HCEC 1CT (cell line): ENCODE measurements at regions not wholly inside any gene's neighbourhood (a gene's known extent, or its start where the extent isn't known, plus 50 kb on each side); places are given as distances from the start of the nearest gene placed in this dataset.
A peak's percentile ranks its signal among the peaks of the same experiment; 100 is the strongest.
"Not testable (repeated sequence)": the region's sequence is repeated elsewhere in the genome, so short reads cannot be mapped to it uniquely, and the experiment has no call there.

Experiments
- DNase-seq: peaks from one replicate; pipeline ENCODE4 v3.0.0-alpha.2; 2017

DNA sequence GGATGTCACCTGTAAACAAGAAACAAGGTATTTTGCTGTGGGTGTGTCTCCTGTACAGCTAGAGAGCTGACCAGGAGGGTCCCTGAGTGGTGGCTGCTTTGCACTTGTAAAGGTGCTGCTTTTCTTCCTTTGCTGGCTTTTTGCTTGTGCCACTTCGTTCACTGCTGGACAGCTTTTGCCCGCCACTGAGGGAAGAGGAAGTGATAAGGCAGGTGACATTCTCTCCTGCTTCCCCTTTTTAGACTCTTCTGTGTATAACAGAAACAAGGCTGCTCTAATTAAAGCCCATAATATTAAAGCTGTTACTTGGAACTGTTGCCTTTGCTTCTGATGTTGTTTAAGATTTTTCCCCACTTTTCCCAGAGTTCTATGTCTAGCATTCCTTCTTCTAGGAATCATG lies 218.6 kb upstream of the TSPY4 start:
- DNase-seq, result no peak

DNA sequence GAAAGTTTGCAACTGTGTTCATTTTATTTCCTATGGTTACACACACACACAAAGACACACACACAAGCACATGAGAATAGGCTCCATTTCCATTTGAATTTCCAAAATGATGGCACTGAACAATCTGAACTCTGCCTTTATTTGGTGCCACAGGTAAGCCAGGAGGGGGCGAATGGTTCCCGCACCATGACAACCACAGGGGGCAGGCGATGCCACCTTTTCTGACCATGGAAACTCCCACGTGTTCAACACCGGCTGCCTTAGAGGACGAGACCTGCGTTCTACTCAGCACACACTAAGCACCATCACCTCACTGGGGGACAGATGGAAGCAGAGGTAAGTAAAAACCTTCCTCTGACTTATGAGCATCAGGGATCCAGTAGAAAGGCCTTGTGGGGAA lies 212.6 kb upstream of the TSPY4 start:
- DNase-seq, result no peak

DNA sequence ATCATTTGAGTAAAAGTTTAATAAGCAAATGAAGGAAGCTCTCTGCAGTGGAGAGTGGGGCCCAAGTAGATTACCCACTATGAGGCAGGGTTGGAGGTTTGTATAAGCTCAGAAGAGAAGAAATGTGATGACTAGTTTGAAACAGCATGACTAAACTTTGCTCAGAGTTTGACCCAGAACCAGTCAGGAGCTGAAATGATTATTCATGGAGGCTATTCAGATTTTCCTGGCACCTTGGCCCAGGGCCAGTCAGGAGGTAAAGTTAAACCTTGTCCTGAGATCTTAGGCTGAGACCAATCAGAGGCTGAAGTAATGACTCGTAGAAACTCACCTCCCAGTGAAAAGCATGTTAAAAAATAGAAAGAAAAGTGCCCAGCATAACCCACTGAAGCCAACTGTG lies 210.7 kb upstream of the TSPY4 start:
- DNase-seq, result peak; percentile 72

DNA sequence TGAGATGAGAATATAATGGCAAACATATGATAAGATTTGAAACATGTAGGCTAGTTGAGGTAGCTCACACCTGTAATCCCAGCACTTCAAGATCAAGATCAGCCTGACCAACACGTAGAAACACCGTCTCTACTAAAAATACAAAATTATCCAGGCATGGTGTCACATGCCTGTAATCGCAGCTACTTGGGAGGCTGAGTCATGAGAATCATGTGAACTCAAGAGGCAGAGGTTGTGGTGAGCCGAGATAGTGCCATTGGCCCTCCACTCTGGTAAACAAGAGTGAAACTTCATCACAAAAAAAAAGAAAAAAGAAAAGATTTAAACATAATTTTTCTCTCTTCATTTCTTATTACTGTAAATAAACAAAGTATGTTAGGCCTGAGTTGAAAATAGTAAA lies 193.9 kb upstream of the TSPY4 start:
- DNase-seq, result peak; percentile 28

GRCh38 chrY:9154552-9154951 lies 182.7 kb upstream of the TSPY4 start:
- peak; percentile 22 for DNase-seq

GRCh38 chrY:9155721-9156120 lies 181.5 kb upstream of the TSPY4 start:
- no peak for DNase-seq

DNA sequence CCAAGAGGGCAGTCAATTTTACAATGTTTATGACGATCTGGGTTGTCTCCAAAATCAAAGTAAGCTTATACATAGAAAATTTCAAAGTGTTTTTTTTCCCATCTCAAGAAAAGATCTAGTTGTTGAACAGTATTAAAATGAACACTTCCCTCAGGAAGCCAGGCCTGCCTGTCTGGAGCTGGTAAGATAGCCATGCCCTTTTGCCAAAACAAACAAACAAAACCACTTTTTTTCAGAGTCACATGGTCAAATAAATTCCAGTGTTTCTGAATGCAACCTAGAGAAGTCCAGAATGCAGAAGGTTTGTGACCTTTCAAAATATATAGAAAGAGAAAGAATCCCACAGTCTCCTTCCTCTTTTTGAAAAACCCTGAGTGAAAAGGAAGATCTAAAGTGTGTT lies 178.6 kb upstream of the TSPY4 start:
- peak; percentile 31 for DNase-seq

GRCh38 chrY:9160331-9160730 lies 176.9 kb upstream of the TSPY4 start:
- peak; percentile 31 for DNase-seq

DNA sequence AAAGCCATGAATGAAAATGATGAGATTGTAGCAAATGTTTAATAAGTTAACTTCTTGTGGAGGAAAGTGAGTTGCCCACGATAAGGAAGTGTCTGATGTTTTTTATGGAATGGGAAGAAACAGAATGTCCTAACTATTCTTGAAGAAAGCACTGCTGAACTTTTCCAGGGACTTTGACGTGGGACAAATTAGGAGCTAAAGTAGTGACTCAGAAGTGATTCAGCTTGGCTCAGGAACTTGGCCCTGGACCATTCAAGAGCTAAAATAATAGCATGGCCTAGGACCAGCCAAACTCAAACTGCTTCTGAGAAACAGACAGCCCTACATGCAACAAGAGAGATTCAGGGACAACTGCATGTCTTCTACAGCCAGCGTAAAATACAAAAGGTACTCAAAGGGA lies 176.3 kb upstream of the TSPY4 start:
- peak; percentile 71 for DNase-seq

- peak; percentile 28 for DNase-seq
Measured at GRCh38 chrY:9161990-9162389, 175.3 kb upstream of the TSPY4 start.

- DNase-seq, result peak; percentile 32
Measured at GRCh38 chrY:9162424-9162823, 174.8 kb upstream of the TSPY4 start.

GRCh38 chrY:9177641-9178040 lies 159.6 kb upstream of the TSPY4 start:
- DNase-seq, result not testable (repeated sequence)

GRCh38 chrY:9184827-9185226 lies 152.4 kb upstream of the TSPY4 start:
- DNase-seq, result not testable (repeated sequence)

DNA sequence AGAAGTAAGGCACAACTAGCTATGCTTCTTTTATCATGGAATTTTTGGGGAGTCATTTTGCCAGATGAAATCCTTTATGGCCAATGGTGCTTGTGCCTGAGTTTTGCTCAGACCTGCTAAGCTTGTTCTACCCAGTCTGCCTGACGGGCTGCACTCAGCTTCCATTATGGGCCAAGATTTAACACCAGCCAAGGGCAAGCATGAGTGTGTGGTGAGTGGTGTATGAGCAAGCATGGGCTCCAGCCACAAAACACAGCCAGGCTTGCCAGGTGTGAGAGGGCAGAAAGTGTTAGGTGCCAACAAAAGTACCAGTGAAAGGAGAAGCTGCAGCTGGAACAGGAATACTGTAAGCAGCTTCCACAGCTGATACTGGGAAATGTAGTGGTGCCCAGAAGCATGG lies 130.2 kb upstream of the TSPY4 start:
- DNase-seq, result not testable (repeated sequence)

DNA sequence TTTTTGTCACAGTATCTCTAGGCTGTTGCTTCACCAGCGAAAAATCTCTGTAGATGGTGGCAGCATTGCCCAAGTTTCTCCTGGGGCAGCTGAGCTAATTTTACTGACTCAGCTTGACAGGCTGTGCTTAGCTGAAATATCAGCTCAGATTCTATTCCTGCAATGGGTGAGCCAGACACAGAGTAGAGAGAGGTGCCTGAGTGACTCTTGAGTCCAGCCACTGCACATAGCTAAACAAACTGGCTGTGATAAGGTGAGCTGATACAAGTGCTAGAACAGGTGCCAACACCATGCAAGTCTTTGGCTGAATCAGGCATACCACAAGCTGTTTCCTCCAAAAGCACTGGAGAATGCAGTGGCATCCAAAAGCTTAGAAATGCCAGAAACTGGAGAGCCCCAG lies 110.9 kb upstream of the TSPY4 start:
- DNase-seq, result no peak

- no peak for DNase-seq
Measured at GRCh38 chrY:9257255-9257654, 80.0 kb upstream of the TSPY4 start.

DNA sequence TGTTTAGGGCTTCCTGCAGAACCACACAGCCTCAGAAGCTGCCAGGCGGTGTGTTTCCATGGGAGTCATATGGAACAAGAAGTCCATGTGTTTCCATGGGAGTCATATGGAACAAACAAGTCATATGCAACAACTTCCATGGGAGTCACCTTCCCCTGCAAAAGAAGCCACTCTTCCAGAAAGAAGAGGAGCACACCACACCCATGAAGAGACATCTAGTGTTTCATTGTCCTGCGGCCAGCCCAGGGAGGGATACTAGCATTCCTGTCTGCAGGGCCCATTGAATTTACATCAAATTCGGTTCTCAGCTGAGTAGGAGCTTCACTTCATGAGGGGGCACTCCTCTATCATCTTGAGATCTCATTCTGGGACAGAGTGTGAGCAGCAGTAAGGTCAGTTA lies 79.5 kb upstream of the TSPY4 start:
- DNase-seq, result no peak

DNA sequence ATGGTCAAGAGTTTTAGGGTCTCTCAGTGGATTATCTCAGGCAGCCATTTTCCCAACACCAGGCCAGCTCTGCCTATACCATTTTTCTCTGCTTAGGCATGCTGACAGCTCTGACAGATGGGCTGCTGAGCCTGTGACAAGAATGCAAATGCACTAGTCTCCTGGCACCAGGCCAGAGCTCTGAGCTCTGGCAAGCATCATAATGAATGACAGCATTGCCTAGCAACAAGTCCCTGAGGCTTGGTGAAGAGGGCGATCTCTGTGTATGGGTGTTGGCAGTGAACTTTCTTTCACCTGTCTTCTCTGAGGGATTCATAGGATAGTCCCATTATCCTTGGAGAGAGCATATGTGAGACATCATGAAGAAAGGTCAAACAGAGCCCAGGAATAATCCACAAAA lies 77.9 kb upstream of the TSPY4 start:
- peak; percentile 0 for DNase-seq

- no peak for DNase-seq
Measured at GRCh38 chrY:9260426-9260825, 76.8 kb upstream of the TSPY4 start.

- DNase-seq, result peak; percentile 30
Measured at GRCh38 chrY:9265551-9265950, 71.7 kb upstream of the TSPY4 start.

DNA sequence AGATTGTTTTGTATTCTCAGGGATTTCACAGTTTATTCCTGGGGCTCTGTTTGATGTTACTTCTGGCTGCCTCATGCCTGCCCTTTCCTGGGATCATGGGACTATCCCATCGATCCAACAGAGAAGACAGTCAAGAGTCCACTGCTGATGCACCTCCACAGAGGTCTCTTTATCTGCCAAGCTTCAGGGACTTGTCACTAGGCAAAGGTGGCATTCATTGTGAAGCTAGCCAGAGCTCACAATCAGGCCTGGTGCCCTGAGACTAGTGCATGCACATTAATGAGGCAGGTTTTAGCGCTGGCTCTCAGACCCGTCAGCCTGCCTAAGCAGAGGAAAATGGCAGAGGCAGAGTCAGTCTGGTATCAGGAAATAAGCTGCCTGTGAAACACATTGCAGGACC lies 66.9 kb upstream of the TSPY4 start:
- not testable (repeated sequence) for DNase-seq

DNA sequence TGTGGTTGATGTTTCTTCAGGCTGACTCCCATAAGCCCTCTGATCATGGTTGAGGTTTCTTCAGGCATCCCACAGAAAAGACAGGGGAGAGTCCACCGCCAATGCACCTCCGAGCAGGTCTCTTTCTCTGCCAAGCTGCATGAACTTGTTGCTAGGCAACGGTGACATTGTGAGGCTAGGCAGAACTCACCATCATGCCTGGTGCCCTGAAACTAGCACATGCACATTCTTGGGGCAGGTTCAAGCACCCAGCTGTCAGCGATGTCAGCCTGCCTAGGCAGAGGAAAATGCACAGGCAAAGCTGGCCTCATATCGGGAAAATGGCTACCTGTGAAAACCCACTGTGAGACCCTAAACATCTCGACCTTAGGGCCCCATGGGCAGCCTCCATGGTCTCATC lies 64.4 kb upstream of the TSPY4 start:
- DNase-seq, result not testable (repeated sequence)

DNA sequence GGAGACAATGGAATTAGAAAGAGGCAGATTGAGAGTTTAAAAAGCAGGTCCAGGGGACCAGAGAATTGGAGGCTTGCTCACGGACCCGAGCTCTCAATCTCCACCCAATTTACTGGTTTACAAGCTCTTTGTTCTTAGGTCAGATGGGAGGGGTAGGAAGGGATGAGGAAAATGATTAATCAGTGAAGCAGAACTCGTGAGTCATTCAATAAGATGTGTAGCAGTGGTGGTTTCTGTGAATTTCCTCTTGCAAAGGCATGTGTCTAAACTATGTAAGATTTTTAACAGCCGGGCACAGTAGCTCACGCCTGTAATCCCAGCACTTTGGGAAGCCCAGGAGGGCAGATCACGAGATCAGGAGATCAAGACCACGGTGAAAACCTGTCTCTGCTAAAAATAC lies 58.4 kb upstream of the TSPY4 start:
- DNase-seq, result peak; percentile 77
